ENCODE measurements at regions not wholly inside any gene's neighbourhood (a gene's known extent, or its start where the extent isn't known, plus 50 kb on each side); places are given as distances from the start of the nearest gene placed in this dataset.

DNA sequence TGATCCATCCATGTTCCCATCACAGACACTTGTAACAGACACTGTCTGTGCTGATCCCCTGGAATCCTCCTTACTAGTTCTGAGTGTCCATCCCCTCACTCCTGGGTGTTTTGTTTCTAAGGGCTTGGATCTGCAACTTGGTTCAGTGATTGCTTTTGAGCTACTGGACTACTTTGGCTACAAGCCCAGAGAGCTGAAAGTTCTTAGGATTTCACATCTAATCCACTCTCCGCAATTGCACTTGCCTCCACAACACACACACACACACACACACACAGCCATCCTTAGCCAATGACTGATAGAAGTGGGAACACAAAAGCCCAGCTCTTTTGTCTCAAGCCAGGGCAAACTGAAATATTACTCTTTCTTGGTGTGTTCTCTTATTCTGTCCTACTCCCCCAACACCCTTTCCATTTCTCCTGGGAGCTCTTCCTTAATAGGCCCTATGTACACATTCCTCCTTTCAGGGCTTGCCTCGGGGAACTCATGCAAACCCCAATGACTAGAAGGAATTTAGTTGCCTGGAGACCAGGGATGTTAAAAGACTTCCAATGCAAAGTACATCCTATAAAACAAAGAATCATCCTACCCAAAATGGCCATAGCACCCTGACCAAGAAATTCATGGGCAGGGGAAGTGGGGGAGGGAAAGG is 206.1 kb upstream of the UBE2E2 start:
- TF ChIP-seq, protein P1, sequence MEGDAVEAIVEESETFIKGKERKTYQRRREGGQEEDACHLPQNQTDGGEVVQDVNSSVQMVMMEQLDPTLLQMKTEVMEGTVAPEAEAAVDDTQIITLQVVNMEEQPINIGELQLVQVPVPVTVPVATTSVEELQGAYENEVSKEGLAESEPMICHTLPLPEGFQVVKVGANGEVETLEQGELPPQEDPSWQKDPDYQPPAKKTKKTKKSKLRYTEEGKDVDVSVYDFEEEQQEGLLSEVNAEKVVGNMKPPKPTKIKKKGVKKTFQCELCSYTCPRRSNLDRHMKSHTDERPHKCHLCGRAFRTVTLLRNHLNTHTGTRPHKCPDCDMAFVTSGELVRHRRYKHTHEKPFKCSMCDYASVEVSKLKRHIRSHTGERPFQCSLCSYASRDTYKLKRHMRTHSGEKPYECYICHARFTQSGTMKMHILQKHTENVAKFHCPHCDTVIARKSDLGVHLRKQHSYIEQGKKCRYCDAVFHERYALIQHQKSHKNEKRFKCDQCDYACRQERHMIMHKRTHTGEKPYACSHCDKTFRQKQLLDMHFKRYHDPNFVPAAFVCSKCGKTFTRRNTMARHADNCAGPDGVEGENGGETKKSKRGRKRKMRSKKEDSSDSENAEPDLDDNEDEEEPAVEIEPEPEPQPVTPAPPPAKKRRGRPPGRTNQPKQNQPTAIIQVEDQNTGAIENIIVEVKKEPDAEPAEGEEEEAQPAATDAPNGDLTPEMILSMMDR (IDR thresholded peaks at IDR 0.05), result no peak
- no peak for TF ChIP-seq POLR2A (IDR thresholded peaks at IDR 0.05)
